HCT116 (cell line): ENCODE measurements at regions not wholly inside any gene's neighbourhood (a gene's known extent, or its start where the extent isn't known, plus 50 kb on each side); places are given as distances from the start of the nearest gene placed in this dataset.

Experiments used
- ATF3 ChIP-seq: IDR thresholded peaks from 2 replicates; pipeline ENCODE4 v1.6.1; 2012
- CBX3 ChIP-seq: IDR thresholded peaks from 2 replicates; pipeline ENCODE4 v1.6.1; 2012; ENCODE audit warnings: low read depth
- CEBPB ChIP-seq: IDR thresholded peaks from 2 replicates; pipeline ENCODE4 v1.6.1; 2012; ENCODE audit warnings: low read depth
- CTCF ChIP-seq, 3 experiments: fragments of 200-600 bp in 1 of 3; sonication (generic) in 1 of 3; IDR thresholded peaks in 2 of 3; conservative IDR thresholded peaks in 1 of 3; 2 replicates each; pipeline ENCODE4 v1.5.1; 2012 to 2017; ENCODE audit warnings: low read depth in 2 of 3, low read length in 2 of 3, antibody characterized with exemption in 1 of 3, borderline replicate concordance in 1 of 3, control low read depth in 1 of 3, mild to moderate bottlenecking in 1 of 3, mixed read lengths in 1 of 3, mixed run types in 1 of 3, moderate library complexity in 1 of 3; ENCODE audit not compliant: insufficient read depth in 1 of 3
- ELF1 ChIP-seq: IDR thresholded peaks from 2 replicates; pipeline ENCODE4 v1.6.1; 2012; ENCODE audit warnings: low read depth, borderline replicate concordance
- EZH2phosphoT487 ChIP-seq: fragments of 200-600 bp; IDR thresholded peaks from 2 replicates; pipeline ENCODE4 v1.6.1; 2018; ENCODE audit warnings: antibody characterized with exemption, borderline replicate concordance
- MAX ChIP-seq: IDR thresholded peaks from 2 replicates; pipeline ENCODE4 v1.6.1; 2012
- POLR2A ChIP-seq: IDR thresholded peaks from 2 replicates; pipeline ENCODE4 v1.7.0; 2011; ENCODE audit warnings: borderline replicate concordance; ENCODE audit not compliant: insufficient read depth, insufficient read length; ENCODE audit errors: extremely low read depth
- RAD21 ChIP-seq: IDR thresholded peaks from 2 replicates; pipeline ENCODE4 v1.6.1; 2012; ENCODE audit warnings: low read depth, mild to moderate bottlenecking
- ZFX ChIP-seq: fragments of 450-650 bp; IDR thresholded peaks from 2 replicates; pipeline ENCODE4 v1.6.1; 2017
- ZNF274 ChIP-seq: fragments of 200-500 bp; sonication (Bioruptor generic); IDR thresholded peaks from 2 replicates; pipeline ENCODE4 v1.6.1; 2014; ENCODE audit warnings: mild to moderate bottlenecking, low read depth, low read length, inconsistent platforms

- TF ChIP-seq RAD21 = no peak
- no peak for TF ChIP-seq CTCF (IDR thresholded peaks at IDR 0.05 in 2 of 3, conservative IDR thresholded peaks at IDR 0.05 in 1 of 3; ENCODE audit: borderline replicate concordance in 1 of 3, insufficient read depth in 1 of 3, low read depth in 2 of 3, low read length in 2 of 3)
- no peak for TF ChIP-seq ELF1
- TF ChIP-seq ZFX = no peak
- no peak for TF ChIP-seq POLR2A
- TF ChIP-seq ATF3 = no peak
- TF ChIP-seq EZH2phosphoT487 = no peak
- TF ChIP-seq CBX3 = no peak
- TF ChIP-seq MAX = no peak
- TF ChIP-seq ZNF274 = no peak
- no peak for TF ChIP-seq CEBPB
These were observed 888.6 kb downstream of the DIAPH3 start for GRCh38 chr13:59274958-59275727.
